NCI-H524 (cell line): ENCODE measurements at regions not wholly inside any gene's neighbourhood (a gene's known extent, or its start where the extent isn't known, plus 50 kb on each side); places are given as distances from the start of the nearest gene placed in this dataset.
"Not testable (repeated sequence)": the region's sequence is repeated elsewhere in the genome, so short reads cannot be mapped to it uniquely, and the experiment has no call there.

Source experiments
- DNase-seq, 2 experiments: peaks; one replicate each; lab custom pipeline; 2025; lab: John Stamatoyannopoulos, UW

DNA sequence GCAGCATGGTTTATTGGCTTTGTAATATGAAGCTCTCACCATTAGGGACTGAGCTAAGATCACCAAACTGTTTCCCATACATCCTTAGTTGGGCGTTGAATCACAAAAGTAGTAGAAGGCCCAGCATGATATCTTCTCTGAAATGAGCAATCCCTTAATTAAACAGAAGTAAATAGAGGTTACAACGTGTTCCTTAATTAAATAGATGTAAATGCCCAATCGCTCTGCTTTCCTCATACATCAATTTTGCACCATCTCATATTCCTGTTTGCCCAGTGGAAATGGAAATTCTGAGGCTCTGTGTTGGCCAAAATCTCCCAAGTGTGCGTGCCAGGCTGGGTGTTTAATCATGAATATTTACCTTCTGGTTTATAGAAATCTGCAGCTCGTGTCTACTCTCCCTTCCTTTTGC, 107.4 kb upstream of the FOXB1 start:
- DNase-seq, result peak in 1 of 2 experiments; percentile 18

DNA sequence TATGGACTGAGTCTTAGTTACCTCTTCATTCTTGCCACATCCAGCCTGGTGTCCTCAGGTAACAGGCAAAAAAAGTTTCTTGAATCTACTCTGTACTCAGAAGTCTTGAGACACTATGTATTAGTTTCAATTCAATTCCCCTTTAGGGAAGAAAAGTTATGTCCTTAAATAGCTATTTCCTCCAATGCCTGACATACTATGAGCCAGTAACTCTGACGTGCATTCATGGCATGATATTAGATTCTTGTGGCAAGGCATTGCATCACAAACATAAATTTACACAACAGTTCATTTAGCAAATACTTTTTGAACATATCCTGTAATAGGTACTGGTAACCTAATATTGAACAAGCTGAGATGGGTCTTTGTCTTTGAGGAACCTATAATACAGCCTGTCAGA, 109.3 kb upstream of the FOXB1 start:
- DNase-seq, result no peak

DNA sequence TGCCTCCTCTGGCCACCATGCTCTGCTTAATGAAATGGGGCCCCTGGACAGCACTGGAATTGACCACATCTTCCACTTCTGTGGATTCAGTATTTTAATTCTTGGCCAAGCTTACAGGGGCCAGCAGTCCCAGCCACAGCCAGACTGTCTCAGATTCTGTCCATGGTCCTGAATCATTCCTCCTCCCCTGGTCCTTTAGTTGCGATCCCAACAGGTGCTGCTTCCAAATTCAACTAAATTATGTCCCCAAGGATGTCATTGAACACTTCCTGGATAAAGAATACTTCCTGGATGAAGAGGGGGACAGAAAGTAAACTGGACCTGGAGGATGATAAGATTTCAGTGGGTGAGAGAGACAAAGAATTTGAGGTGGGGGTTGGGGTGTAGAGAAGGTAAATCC, 111.1 kb upstream of the FOXB1 start:
- no peak for DNase-seq

DNA sequence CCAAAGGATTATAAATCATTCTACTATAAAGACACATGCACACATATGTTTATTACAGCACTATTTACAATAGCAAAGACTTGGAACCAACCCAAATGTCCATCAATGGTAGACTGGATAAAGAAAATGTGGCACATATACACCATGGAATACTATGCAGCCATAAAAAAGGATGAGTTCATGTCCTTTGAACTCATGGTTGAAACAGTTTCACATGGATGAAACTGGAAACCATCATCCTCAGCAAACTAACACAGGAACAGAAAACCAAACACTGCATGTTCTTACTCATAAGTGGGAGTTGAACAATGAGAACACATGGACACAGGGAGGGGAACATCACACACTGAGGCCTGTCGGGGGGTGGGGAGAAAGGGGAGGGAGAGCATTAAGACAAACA, 116.2 kb upstream of the FOXB1 start:
- not testable (repeated sequence) for DNase-seq

DNA sequence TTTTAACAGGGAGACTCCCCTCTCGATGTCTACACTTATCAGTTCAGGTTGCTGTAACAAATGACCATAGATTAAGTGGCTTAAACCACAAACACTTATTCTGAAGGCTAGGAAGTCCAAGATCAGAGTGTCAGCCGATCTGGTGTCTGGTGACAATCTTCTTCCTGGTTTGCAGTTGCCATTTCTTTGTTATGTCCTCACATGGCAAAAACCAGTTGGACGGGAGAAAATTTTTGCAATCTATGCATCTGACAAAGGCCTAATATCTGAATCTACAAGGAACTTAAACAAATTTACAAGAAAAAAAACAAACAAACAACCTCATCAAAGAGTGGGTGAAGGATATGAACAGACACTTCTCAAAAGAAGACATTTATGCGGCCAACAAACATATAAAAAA, 116.9 kb upstream of the FOXB1 start:
- DNase-seq, result no peak

DNA sequence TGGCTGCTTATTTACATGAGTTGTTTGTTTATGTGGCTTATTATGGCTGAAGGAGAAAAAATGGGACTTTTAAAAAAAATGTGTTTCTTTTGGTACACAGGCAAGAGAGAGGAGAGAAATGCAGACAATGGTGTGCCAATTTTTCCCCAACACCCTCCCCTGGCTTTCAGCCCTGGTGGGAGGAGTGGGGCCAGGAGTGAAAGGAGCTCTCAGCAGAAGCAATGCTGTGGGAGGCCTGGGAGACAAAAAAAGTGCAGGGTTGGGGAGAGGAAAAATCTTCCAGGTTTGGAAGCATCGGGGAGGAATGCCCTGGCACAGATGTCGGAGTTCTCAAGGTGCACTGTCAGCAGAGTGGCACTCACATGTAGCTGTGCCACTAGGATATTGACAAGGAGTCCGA, 117.7 kb upstream of the FOXB1 start:
- DNase-seq, result no peak

DNA sequence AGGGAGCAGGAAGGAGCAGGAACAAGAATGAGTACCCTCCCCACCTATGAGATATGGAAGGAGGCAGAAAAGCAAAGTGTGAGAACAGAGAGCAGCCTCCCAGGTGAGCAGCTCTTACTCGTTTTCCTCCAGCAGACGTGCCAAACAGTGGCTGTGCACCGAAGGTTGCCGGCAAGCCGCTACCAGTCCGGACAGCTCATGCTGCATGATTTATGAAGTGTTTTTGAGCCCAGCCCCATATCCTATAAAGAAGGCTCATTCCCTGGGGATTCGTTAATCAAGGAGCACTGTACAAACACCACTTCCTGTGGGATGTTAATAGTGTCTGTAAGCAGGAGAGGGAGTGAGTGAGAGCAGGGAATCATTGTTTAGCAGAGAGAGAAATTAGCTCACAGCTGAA, 118.3 kb upstream of the FOXB1 start:
- DNase-seq, result peak; percentile 94 to 96

DNA sequence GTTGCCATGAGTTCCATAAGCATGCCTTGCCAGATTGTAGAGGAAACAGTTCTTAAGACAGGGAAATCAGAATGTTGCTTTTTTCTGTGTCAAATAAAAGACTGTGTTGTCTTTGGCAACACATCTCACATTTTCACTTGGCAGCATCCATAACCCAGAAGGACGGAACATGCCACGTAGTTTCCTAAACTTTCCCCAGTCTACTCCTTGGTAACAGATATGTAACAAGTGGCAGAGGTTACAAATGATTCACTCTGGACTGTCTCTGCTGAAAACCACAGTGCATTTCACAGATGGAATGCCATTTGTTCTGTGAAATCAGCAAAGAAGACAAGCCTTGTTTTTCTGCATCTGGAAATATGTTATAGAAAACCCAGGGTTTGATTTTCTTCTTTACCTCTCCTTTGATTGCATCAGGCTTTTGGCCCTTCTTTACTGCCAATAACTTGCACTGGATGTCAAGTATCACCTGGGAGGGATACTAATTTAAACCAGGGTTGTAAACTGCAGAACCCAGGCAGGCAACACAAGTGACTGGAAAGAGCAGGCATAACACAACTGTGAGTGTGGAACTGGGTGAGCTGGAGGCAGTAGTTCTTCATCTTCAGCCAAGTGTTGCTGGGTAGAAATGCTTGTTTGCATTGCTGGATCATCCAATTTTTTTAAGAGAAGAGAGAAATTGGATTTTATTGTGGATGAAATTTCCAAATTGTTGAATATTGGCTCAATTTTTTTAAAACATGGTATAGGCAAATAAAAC, 124.4 kb upstream of the FOXB1 start:
- no peak for DNase-seq

DNA sequence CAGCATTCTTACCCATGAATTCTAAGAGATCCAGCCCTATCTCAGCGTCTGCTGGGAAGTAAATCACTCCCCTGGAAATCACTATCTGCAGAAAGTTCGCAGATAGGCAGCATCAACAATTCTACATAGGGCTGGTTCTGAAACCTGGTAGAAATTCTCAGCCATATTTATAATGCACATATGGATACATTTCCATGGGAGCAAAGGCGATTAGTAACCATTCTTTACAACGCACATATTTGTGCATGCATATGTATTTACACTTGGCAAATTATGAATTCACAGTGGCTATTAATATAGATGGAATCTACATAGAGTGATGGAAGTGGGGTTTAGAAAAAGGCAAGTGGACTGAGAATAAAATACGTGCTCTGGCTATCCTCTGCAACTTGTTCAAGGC, 128.0 kb upstream of the FOXB1 start:
- DNase-seq, result no peak

DNA sequence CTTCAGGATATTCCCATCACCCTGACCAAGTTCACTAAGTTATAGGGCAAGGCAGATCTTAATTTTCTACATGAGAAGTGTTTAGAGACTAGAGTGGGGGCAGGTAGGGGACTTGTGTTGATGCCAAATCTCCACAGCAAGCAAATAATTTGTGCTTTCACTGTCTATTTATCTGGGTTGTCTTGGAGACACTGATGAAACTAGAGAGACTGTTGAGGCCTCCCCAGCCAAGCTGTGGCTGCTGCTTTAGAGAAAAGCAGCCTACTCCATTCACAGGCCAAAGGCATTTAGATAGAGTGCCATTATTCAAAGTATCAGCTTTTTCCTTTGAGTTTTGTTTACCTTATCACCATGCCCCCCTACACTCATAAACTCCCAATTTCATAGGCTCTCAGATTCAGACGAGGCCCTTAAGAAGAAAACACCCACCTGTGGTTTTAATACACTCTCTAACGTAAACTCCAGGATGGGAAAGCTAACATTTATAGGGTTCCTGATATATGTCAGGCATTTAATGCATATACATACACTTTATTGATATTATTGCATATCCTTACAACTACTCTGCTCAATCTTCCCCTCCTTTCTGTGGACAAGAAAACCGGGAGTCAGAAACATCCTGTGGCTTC, 130.4 kb upstream of the FOXB1 start:
- no peak for DNase-seq

DNA sequence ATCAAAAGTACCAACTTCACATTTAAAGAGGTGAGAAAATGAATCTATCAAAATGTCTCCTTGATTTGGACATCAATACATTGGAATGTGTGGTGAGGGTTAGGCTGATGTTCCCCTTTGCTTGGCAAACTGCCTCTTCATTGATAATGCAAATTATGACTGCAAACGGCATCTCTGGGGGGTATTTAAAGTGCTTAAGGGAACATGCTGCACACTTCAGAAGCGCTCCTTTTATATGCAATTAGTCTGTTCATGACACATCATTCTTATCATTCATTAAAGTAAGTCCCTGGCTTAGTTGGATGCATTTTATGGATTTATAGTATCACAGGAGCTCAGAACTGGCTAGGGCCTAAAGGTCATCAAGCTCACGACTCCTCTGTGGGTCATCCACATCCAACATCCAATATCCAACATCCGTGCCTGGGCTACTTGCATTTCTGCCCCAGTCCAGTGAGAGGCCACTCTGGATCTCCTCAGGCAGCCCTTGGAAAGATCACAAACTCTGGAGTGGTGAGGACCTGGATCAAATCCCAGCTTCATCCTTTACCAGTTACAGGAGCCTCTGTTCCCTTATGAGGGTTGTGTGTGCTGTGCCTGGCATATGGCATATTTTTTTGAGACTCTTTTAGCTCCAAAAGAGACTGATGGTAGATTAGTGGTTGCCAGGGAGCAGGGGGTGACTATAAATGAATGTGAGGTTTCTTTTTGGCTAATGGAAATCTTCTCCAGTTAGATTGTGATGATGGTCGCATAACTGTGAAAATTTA, 136.8 kb upstream of the FOXB1 start:
- DNase-seq, result peak; percentile 58 to 86

DNA sequence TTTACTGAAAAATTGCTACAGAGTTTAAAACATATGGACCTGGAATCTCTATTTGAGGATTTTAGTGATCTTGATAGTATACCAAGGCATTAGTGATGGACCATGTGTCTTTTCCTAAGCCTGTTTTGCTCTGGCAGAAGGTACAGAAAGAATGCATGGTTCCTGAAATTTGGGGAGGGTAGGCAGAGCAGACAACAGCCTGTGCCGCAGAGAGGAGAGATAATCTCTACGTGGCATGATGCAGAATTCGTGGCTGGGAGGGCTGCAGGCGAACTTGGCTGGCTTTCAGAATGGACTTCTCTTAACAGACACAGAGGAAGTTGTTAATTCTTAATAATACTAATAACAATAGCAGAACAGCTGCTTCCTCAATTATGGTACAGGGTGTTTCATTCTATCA, 137.5 kb upstream of the FOXB1 start:
- DNase-seq, result peak; percentile 46 to 87

DNA sequence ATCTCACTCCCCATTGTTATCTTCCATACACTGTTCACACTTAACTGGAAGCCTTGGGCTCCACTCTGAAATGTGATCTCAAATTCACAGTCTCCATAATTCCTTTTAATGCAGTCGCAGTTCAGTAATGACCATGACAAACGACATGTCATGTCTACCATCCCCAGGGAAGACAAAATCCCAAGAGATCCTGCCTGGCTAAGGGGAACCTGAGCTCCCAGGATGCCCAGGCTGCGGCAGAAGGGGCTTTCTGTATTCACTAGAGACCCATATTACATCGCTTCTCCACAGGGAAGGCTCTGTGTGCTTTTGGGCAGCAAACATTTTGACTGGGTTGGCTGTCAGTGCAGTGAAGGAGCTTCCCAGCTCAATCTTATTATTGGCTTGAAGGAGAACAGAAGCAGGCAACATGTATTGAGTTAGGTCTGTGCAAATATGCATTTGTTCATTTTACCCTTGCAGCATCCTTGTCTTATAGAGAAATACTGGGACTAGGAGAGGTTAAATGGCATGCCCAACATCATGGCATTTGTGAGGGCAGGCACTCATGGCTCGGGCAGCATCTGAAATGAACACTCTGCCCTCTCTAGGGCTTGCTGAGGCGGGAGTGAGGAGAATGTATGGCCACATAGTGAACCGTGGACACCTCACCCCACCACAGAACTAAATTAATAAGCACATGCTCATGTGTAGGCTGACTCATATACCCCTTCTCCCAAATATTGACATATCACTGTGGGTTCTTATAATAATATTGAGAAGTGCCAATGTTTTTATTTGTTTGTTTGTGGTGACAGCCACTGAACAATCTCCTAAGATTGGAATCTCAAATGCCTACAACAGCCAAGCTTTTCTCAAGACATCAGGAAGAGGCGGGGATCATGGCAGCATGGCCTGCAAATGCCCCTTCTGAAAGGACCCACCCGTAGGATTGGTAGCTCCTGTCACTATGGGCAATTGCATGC, 141.6 kb upstream of the FOXB1 start:
- no peak for DNase-seq

DNA sequence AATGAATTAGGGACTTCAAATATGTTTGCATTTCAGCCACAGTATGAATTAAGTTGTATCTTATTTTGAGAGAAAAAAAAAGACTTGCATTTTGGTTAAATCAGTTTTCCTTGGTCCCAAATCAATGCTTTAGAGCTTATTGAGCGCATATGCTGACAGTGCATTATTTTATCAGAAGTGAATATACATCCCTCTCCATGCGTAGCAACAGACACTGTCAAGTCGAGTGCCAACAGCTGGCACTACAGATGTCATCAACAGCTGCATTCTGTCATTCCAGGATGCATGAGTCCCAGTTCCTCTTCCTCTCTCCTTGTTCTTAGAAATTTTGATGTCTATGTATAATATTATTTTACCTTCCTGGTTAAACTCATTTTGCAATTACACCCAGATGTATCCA, 156.1 kb upstream of the FOXB1 start:
- DNase-seq, result peak in 1 of 2 experiments; percentile 34

DNA sequence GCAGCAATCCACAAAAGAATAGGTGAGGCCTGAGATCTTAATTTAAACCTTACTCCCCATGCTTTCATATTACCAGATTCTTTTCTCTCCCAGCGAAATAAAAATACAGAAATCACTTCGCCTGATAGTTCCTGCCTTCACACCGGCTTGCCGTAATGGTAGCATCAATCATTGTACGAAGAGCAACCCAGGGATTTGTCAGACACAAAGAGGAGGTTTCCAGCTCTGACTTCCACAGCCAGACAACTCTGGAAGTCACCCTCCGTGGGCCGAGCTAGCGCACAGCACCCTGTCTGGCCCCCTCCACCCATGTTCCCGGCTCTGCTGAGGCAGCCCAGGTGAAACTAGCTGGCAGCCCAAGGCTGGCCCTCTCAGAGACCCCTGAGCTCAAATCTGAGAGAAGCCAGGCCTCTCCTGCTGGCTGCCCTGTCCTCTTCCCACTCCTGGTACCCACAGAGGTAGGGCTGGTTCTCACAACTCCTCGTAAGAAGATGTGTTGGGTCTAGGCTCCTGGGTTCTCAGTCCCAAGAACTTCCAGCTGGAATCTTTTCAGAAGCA, 156.9 kb upstream of the BNIP2 start:
- DNase-seq, result no peak

DNA sequence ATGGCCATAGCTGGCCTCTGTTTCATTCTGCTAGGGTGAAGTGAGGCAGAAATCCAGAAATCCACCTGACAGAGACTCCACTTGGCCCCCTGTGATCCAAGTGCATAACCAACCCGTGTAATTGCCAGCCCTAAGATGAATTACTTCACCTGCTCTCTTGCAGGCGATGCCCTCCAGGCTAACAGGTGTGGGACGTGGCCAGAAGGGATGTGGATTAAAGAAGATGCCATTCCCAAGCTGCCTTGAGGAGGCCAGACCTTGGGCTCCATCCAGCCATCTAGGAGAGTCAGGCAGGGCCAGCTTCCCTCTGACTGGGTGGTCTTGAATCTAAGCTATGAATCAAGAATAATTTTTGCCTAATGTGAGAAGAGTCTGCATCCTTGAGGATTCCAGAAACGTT, 154.5 kb upstream of the BNIP2 start:
- DNase-seq, result no peak

DNA sequence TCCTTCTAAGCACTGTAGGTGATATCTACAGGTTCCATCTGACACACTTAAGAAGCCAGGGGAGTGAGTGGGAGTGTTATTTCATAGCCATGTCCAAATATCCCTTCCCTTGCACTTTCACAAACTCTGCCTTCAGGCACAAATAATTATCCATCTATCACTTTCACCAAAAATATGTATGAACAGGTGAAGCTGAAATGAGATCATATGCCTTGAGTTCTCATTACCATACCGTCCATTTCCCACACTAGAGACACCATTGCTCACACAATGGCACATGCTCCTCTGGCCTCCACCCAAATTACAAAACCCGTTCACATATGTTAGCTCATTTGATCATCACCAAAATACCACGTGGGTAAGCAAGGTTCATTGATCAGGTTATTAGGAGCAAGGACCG, 151.9 kb upstream of the BNIP2 start:
- DNase-seq, result no peak

DNA sequence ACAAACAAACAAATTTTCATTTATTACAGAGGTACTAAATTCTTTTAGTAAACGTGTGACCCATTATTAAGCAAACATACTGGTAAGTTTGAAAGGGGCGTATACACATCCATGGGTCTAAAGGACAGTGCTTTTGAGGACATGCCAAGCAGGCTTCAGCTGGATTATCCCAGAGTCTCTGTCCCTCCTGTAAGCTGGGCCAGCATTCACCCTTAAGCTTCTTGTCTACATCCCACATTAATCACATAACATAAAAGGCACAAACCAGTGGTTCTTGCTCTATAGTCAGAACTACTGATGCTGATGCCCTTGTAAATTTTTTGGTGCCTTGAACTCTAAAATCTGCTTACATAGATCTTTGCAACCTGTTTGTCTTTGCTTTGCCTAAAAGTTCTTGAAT, 150.8 kb upstream of the BNIP2 start:
- DNase-seq, result no peak

DNA sequence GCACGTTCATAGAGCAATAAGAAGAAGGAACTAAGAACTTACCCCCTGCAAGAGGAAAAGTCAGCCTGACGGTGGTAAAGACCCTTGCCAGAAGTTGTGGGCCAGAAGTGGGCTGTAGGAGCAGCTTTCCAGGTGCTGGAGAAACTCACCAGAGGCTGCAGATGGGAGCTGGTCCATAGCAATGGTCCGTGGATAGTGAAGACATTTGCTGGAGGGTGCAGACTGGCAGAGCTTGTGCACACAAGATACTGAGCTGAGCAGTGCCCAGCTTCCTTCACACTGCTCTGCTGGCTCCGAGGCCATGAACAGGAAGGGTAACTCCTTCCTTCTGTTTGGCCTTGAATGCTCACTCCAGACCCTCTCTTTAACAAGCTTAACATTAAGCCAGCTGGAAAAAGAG, 149.8 kb upstream of the BNIP2 start:
- no peak for DNase-seq

DNA sequence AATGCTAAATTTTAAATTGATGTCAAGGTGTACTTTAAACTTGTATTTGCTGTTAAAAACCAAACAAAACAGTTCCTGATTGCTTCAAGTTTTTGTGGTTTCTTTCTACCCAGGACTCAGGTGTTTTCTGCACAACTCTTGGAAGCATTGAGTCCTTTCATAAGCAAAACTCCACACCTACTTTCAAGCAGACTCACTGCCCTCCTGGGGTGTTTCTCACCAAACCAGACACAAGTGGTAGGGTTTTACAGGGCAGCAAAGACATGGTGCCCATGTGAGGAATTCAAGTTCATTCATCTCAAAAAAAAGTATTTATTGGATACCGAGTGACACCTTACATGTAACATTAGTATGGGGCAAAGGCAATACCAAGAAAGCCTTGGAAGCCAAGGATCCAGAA, 146.7 kb upstream of the BNIP2 start:
- DNase-seq, result no peak

DNA sequence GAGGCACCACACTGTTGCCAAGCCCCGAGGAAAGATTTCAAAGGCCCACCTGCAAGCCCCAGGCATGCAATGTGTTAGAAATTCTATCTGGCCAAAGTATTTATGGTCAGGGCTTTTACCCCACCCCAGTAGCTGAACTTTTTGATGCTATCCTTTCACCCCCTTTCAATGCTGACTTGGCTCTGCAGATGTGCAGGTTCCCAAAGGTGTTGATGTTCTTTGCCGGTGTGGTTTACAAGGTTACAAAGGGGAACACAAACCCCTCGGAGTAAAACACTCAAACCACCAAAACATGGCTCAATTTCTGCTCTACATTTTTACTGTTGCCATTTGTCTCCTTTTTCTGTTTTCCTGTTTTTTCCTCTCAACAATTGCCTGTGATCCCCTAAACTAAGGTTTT, 145.4 kb upstream of the BNIP2 start:
- DNase-seq, result no peak

DNA sequence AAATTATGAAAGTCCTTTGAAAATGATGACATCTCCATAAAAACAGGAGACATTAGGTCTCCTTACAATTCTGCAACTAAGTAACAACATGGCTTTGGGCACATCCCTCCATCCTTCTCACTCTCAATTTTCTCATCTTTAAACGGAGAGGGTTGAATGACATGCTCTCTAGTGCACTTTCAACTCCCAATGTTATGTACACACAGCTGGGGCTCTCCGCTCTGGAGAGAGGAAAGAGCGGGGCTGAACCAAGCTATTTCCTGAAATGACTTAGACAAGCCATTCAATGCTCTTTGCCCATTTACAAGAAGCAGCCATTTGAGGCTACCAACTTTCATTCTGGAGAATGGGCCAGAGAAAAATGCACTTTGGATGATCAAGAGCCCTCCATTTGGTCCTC, 144.2 kb upstream of the BNIP2 start:
- no peak for DNase-seq
